ENCODE measurements at regions not wholly inside any gene's neighbourhood (a gene's known extent, or its start where the extent isn't known, plus 50 kb on each side); places are given as distances from the start of the nearest gene placed in this dataset.
"Not testable (repeated sequence)": the region's sequence is repeated elsewhere in the genome, so short reads cannot be mapped to it uniquely, and the experiment has no call there.

- WGBS (ENCODE audit: low lambda C conversion rate, missing lambda C conversion rate): 96% methylated on average over 4 of the region's 7 CpGs
- not testable (repeated sequence) for H3K9me2 ChIP-seq (replicated peaks; ENCODE audit: insufficient read depth); H3K9me3 ChIP-seq (ENCODE audit: low read depth); H3K4me2 ChIP-seq; DNase-seq (ENCODE audit: low spot score); H3K27ac ChIP-seq; H3K4me1 ChIP-seq (ENCODE audit: insufficient read depth); H2AFZ ChIP-seq; H3K79me2 ChIP-seq; H3K27me3 ChIP-seq; H3K4me3 ChIP-seq; H3K36me3 ChIP-seq (replicated peaks; ENCODE audit: insufficient read depth, low read depth); H4K20me1 ChIP-seq (ENCODE audit: insufficient read depth, poor library complexity, severe bottlenecking)
These were observed 418.4 kb upstream of the SPATA31A3 start for GRCh38 chr9:67410606-67411220.

DNA sequence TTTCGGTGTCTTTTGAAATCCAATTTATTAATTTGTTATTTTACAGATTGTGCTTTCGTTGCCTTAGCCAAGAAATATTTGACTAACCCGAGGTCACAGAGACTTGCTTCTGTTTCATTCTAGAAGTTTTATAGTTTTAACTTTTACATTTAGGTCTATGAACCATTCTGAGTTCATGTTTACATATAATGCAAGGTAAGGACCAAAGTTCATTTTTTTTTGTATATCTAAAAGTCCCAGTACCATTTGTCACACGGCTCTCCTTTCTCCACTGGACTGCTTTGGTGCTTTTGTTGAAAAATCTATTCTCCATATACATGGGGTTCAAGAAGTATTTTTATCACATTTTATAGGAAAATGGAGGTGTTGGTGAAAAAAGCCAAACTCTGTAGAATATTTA is 411.4 kb upstream of the SPATA31A3 start:
- H3K9me3 ChIP-seq (ENCODE audit: low read depth); DNase-seq (ENCODE audit: low spot score); H3K27ac ChIP-seq; H3K9me2 ChIP-seq (replicated peaks; ENCODE audit: insufficient read depth); H3K79me2 ChIP-seq; H3K27me3 ChIP-seq; H3K4me2 ChIP-seq; H3K4me3 ChIP-seq; H3K4me1 ChIP-seq (ENCODE audit: insufficient read depth); H4K20me1 ChIP-seq (ENCODE audit: insufficient read depth, poor library complexity, severe bottlenecking); H3K36me3 ChIP-seq (replicated peaks; ENCODE audit: insufficient read depth, low read depth); H2AFZ ChIP-seq: not testable (repeated sequence)
- no CpG with 5 or more reads among the region's 4 CpGs for WGBS (ENCODE audit: low lambda C conversion rate, missing lambda C conversion rate)

GRCh38 chr9:67397731-67398130 is 405.4 kb upstream of the SPATA31A3 start:
- not testable (repeated sequence) for H3K9me2 ChIP-seq (replicated peaks; ENCODE audit: insufficient read depth); DNase-seq (ENCODE audit: low spot score)
- 79% methylated on average over 2 of the region's 2 CpGs for WGBS (ENCODE audit: low lambda C conversion rate, missing lambda C conversion rate)

GRCh38 chr9:67394782-67395181 is 402.4 kb upstream of the SPATA31A3 start:
- H3K27ac ChIP-seq; DNase-seq (ENCODE audit: low spot score); H3K9me2 ChIP-seq (replicated peaks; ENCODE audit: insufficient read depth); H3K4me3 ChIP-seq; H2AFZ ChIP-seq; H3K27me3 ChIP-seq; H3K36me3 ChIP-seq (replicated peaks; ENCODE audit: insufficient read depth, low read depth); H3K9me3 ChIP-seq (ENCODE audit: low read depth); H3K4me1 ChIP-seq (ENCODE audit: insufficient read depth); H3K79me2 ChIP-seq; H3K4me2 ChIP-seq; H4K20me1 ChIP-seq (ENCODE audit: insufficient read depth, poor library complexity, severe bottlenecking): not testable (repeated sequence)
- no CpG with 5 or more reads among the region's 5 CpGs for WGBS (ENCODE audit: low lambda C conversion rate, missing lambda C conversion rate)

More at GRCh38 chr9:67397731-67398130, 405.4 kb upstream of the SPATA31A3 start:
- not testable (repeated sequence) for H3K9me3 ChIP-seq (ENCODE audit: low read depth); H3K36me3 ChIP-seq (replicated peaks; ENCODE audit: insufficient read depth, low read depth); H3K27me3 ChIP-seq; H3K4me1 ChIP-seq (ENCODE audit: insufficient read depth); H4K20me1 ChIP-seq (ENCODE audit: insufficient read depth, poor library complexity, severe bottlenecking); H3K4me2 ChIP-seq; H3K4me3 ChIP-seq; H3K27ac ChIP-seq; H2AFZ ChIP-seq; H3K79me2 ChIP-seq

GRCh38 chr9:67394038-67394437 is 401.7 kb upstream of the SPATA31A3 start:
- H4K20me1 ChIP-seq (ENCODE audit: insufficient read depth, poor library complexity, severe bottlenecking); H3K9me3 ChIP-seq (ENCODE audit: low read depth): not testable (repeated sequence)
- WGBS (ENCODE audit: low lambda C conversion rate, missing lambda C conversion rate): no CpG with 5 or more reads among the region's 4 CpGs

GRCh38 chr9:67369664-67370063 is 377.3 kb upstream of the SPATA31A3 start:
- not testable (repeated sequence) for H2AFZ ChIP-seq; H3K27ac ChIP-seq; H3K79me2 ChIP-seq; H3K9me2 ChIP-seq (replicated peaks; ENCODE audit: insufficient read depth); H3K4me3 ChIP-seq; H3K9me3 ChIP-seq (ENCODE audit: low read depth); DNase-seq (ENCODE audit: low spot score); H3K4me2 ChIP-seq; H3K36me3 ChIP-seq (replicated peaks; ENCODE audit: insufficient read depth, low read depth); H4K20me1 ChIP-seq (ENCODE audit: insufficient read depth, poor library complexity, severe bottlenecking); H3K4me1 ChIP-seq (ENCODE audit: insufficient read depth); H3K27me3 ChIP-seq
- WGBS (ENCODE audit: low lambda C conversion rate, missing lambda C conversion rate): no CpG with 5 or more reads among the region's 2 CpGs

More at GRCh38 chr9:67394038-67394437, 401.7 kb upstream of the SPATA31A3 start:
- H3K9me2 ChIP-seq (replicated peaks; ENCODE audit: insufficient read depth); H3K36me3 ChIP-seq (replicated peaks; ENCODE audit: insufficient read depth, low read depth); H3K4me3 ChIP-seq; H3K79me2 ChIP-seq; H3K4me1 ChIP-seq (ENCODE audit: insufficient read depth); H3K27me3 ChIP-seq; H3K4me2 ChIP-seq; H3K27ac ChIP-seq; H2AFZ ChIP-seq; DNase-seq (ENCODE audit: low spot score): not testable (repeated sequence)

GRCh38 chr9:67362325-67362724 is 370.0 kb upstream of the SPATA31A3 start:
- H3K4me3 ChIP-seq; H2AFZ ChIP-seq; H3K79me2 ChIP-seq; H3K36me3 ChIP-seq (replicated peaks; ENCODE audit: insufficient read depth, low read depth); H3K27me3 ChIP-seq; H4K20me1 ChIP-seq (ENCODE audit: insufficient read depth, poor library complexity, severe bottlenecking); H3K9me3 ChIP-seq (ENCODE audit: low read depth); DNase-seq (ENCODE audit: low spot score); H3K4me1 ChIP-seq (ENCODE audit: insufficient read depth); H3K4me2 ChIP-seq; H3K9me2 ChIP-seq (replicated peaks; ENCODE audit: insufficient read depth); H3K27ac ChIP-seq: not testable (repeated sequence)
- WGBS (ENCODE audit: low lambda C conversion rate, missing lambda C conversion rate): no CpG with 5 or more reads among the region's 7 CpGs

DNA sequence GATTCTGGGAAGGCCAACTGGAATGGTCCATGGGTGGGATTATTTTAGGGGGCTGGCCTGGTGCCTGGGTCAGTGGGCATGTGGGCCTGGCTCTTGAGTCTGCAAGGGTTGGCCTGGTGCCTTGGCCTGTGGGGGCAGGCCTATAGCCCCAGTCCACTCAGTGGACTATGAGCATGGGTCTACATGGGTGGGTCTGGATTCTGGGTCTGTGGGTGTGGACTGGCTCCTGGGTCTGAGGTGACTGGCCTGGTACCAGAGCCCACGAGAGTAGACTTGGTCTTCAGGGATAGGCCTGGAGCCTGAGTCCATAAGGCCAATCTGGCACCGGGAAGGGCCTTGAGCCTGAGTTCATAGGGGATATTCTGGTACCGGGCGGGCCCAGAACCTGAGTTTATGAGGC is 361.6 kb upstream of the SPATA31A3 start:
- not testable (repeated sequence) for H3K9me3 ChIP-seq (ENCODE audit: low read depth); H3K4me1 ChIP-seq (ENCODE audit: insufficient read depth); H3K27me3 ChIP-seq; H3K27ac ChIP-seq; H3K79me2 ChIP-seq; H3K9me2 ChIP-seq (replicated peaks; ENCODE audit: insufficient read depth); H3K36me3 ChIP-seq (replicated peaks; ENCODE audit: insufficient read depth, low read depth); H3K4me3 ChIP-seq; DNase-seq (ENCODE audit: low spot score); H3K4me2 ChIP-seq; H4K20me1 ChIP-seq (ENCODE audit: insufficient read depth, poor library complexity, severe bottlenecking); H2AFZ ChIP-seq
- no CpG with 5 or more reads among the region's 4 CpGs for WGBS (ENCODE audit: low lambda C conversion rate, missing lambda C conversion rate)

- not testable (repeated sequence) for DNase-seq (ENCODE audit: low spot score); H3K27me3 ChIP-seq; H3K79me2 ChIP-seq; H3K27ac ChIP-seq; H2AFZ ChIP-seq; H3K36me3 ChIP-seq (replicated peaks; ENCODE audit: insufficient read depth, low read depth); H3K9me3 ChIP-seq (ENCODE audit: low read depth); H4K20me1 ChIP-seq (ENCODE audit: insufficient read depth, poor library complexity, severe bottlenecking); H3K4me3 ChIP-seq; H3K4me1 ChIP-seq (ENCODE audit: insufficient read depth); H3K4me2 ChIP-seq; H3K9me2 ChIP-seq (replicated peaks; ENCODE audit: insufficient read depth)
- WGBS (ENCODE audit: low lambda C conversion rate, missing lambda C conversion rate): no CpG with 5 or more reads among the region's 2 CpGs
These were observed 357.0 kb upstream of the SPATA31A3 start for GRCh38 chr9:67349424-67349759.
